ENCODE measurements at regions not wholly inside any gene's neighbourhood (a gene's known extent, or its start where the extent isn't known, plus 50 kb on each side); places are given as distances from the start of the nearest gene placed in this dataset.

- no peak for TF ChIP-seq TEAD4 (IDR thresholded peaks at IDR 0.05; ENCODE audit: low read depth, low read length)
- no peak for TF ChIP-seq CTBP2 (IDR thresholded peaks at IDR 0.05; ENCODE audit: borderline replicate concordance, insufficient read depth, insufficient read length, low read length)
- no peak for TF ChIP-seq EGR1 (IDR thresholded peaks at IDR 0.05; ENCODE audit: borderline replicate concordance, low read depth, low read length)
- TF ChIP-seq, protein P1, sequence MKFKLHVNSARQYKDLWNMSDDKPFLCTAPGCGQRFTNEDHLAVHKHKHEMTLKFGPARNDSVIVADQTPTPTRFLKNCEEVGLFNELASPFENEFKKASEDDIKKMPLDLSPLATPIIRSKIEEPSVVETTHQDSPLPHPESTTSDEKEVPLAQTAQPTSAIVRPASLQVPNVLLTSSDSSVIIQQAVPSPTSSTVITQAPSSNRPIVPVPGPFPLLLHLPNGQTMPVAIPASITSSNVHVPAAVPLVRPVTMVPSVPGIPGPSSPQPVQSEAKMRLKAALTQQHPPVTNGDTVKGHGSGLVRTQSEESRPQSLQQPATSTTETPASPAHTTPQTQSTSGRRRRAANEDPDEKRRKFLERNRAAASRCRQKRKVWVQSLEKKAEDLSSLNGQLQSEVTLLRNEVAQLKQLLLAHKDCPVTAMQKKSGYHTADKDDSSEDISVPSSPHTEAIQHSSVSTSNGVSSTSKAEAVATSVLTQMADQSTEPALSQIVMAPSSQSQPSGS (IDR thresholded peaks at IDR 0.05; ENCODE audit: low read length): no peak
- no peak for TF ChIP-seq CBX5 (IDR thresholded peaks at IDR 0.05; ENCODE audit: low read depth, low read length)
- no peak for TF ChIP-seq E2F6 (IDR thresholded peaks at IDR 0.05)
- no peak for TF ChIP-seq POLR2AphosphoS5 (IDR thresholded peaks at IDR 0.05; ENCODE audit: low read depth, low read length)
- TF ChIP-seq CREB1 (IDR thresholded peaks at IDR 0.05): no peak
- TF ChIP-seq USF2 (IDR thresholded peaks at IDR 0.05; ENCODE audit: low read length): no peak
- TF ChIP-seq TAF7 (optimal IDR thresholded peaks at IDR 0.05; ENCODE audit: borderline replicate concordance, low read depth, low read length): no peak
- no peak for TF ChIP-seq CHD1 (IDR thresholded peaks at IDR 0.05; ENCODE audit: low read depth, low read length)
- no peak for TF ChIP-seq NRF1 (IDR thresholded peaks at IDR 0.05; ENCODE audit: low read depth, low read length)
- TF ChIP-seq BCL11A (IDR thresholded peaks at IDR 0.05; ENCODE audit: low read depth in 2 of 2, low read length in 2 of 2): no peak
- no peak for TF ChIP-seq SP2 (IDR thresholded peaks at IDR 0.05; ENCODE audit: low read length)
- no peak for TF ChIP-seq GTF2F1 (IDR thresholded peaks at IDR 0.05; ENCODE audit: borderline replicate concordance, low read depth, low read length)
- TF ChIP-seq JUND (IDR thresholded peaks at IDR 0.05; ENCODE audit: low read length): no peak
- no peak for TF ChIP-seq HDAC6 (IDR thresholded peaks at IDR 0.05; ENCODE audit: low read depth, low read length)
- TF ChIP-seq POU5F1 (IDR thresholded peaks at IDR 0.05; ENCODE audit: low read depth, low read length): no peak
Measured at GRCh38 chr18:51385270-51385669, 187.8 kb upstream of the MEX3C start (continued).
